LNCaP clone FGC (cell line): ENCODE measurements at regions not wholly inside any gene's neighbourhood (a gene's known extent, or its start where the extent isn't known, plus 50 kb on each side); places are given as distances from the start of the nearest gene placed in this dataset.

ENCODE experiments used
- DNase-seq: peaks from one replicate; pipeline ENCODE4 v3.0.0-alpha.2; 2011; ENCODE audit warnings: low read depth
- H3K4me3 ChIP-seq: 2 replicates; pipeline ENCODE4 v1.5.1; 2011; ENCODE audit warnings: mild to moderate bottlenecking, low read depth, low read length, control low read depth
- TF ChIP-seq, protein P1 (sequence below): IDR thresholded peaks from 2 replicates; pipeline ENCODE4 v1.5.1; 2012; ENCODE audit warnings: mild to moderate bottlenecking; ENCODE audit not compliant: control insufficient read depth, insufficient read depth; ENCODE audit errors: extremely low read depth

DNA sequence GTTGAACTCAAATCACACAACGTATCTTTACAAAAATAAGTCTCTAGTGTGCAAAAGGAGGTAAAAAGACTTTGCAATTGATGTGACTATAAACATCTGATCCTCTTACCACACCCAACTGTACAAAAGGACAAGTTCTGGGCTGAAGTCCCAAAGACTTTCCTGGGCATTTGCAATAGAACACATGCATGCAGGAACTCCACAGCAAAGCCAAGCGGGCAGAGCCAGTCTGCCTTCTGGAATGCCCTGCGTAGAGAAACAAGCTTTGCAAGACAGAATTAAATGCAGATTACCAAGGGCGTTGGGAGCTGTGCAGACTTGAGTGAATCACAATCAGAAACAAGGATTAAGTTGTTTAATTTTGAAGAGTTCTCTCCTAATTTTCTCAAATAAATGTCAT, 208.4 kb upstream of the ZNF521 start:
- TF ChIP-seq, protein P1, sequence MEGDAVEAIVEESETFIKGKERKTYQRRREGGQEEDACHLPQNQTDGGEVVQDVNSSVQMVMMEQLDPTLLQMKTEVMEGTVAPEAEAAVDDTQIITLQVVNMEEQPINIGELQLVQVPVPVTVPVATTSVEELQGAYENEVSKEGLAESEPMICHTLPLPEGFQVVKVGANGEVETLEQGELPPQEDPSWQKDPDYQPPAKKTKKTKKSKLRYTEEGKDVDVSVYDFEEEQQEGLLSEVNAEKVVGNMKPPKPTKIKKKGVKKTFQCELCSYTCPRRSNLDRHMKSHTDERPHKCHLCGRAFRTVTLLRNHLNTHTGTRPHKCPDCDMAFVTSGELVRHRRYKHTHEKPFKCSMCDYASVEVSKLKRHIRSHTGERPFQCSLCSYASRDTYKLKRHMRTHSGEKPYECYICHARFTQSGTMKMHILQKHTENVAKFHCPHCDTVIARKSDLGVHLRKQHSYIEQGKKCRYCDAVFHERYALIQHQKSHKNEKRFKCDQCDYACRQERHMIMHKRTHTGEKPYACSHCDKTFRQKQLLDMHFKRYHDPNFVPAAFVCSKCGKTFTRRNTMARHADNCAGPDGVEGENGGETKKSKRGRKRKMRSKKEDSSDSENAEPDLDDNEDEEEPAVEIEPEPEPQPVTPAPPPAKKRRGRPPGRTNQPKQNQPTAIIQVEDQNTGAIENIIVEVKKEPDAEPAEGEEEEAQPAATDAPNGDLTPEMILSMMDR: no peak
- no peak overlapping the region for H3K4me3 ChIP-seq
- DNase-seq: no peak

DNA sequence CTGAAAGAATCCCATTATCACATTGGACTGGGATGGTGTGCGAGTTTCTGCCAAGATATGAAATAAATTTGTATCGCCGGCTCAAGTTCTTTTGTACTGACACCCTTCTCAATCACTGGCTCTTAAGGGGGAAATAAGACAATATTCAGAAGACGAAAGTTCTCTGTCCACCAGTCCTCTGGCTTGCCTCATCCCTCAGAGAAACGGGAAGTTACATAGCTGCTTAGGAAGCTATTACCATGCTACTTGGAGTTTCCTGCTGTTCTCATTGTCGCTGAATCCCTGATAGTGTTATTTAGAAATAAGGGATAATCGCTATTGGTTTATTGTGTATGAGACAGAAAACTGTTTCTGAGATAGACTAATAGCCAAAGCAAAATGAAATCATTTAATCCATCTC, 205.0 kb upstream of the ZNF521 start:
- H3K4me3 ChIP-seq: no peak overlapping the region
- DNase-seq: no peak
- TF ChIP-seq, protein P1: no peak

DNA sequence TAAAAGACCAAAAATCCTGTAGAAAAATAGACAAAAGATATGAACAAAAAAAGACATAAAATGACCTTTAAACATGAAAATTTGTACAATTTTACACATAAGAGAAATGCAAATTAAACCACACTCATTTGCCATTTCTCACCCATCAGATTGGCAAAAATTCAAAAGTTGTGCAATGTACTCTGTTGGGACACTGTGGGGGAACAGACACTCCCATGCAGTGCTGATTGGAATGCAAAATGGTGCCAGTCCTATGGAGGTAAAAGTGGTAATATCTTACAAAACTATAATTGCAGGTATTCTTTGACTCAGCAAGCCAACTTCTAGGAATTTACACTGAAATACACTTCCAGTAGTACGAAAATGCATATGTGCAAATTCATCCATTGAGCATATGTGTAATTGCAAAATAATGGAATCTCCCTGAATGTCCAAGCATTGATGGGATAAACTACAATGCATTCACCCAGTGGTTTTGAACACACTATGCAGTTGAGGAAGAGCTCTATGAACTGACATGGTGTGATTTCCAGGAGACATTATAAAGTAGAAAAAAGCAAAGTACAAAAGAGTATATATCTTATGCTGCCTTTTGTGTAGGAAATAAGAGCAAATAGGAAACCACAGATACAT, 201.8 kb upstream of the ZNF521 start:
- no peak for DNase-seq
- H3K4me3 ChIP-seq: no peak overlapping the region
- TF ChIP-seq, protein P1: no peak

DNA sequence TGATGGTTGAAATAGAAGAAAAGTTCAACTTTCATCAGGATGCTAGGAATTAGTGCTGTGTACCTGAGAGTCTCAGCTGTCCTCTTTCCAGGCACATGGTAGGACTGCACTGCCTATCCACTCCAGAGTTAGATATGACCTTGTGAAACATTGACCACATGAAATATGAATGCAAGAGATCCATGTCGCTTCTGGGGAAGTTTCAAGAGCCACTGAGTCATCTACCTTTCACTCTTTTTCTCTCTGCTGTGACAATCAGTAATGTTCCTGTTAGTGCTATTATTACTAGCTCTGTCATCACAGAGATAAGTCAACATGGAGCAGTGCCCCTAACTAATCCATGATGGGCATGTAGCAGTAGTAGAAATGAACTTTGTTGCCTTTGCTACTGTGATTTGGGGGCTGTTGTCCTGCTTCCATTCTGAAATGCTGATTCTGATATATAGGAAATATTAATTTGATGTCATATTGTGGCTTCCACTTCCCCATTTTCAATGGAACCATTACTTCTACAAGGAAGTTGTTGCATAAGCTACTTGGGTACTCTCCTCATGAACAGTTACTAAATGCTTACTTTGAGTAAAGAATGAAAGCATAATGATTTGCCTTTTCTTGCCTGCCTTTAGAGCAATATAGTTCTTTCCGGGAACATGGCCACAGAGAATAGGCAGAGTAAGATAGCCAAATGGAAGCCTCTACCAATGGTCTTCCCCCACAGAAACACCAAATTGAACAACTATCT, 192.8 kb upstream of the ZNF521 start:
- DNase-seq: no peak
- TF ChIP-seq, protein P1: no peak
- no peak overlapping the region for H3K4me3 ChIP-seq

DNA sequence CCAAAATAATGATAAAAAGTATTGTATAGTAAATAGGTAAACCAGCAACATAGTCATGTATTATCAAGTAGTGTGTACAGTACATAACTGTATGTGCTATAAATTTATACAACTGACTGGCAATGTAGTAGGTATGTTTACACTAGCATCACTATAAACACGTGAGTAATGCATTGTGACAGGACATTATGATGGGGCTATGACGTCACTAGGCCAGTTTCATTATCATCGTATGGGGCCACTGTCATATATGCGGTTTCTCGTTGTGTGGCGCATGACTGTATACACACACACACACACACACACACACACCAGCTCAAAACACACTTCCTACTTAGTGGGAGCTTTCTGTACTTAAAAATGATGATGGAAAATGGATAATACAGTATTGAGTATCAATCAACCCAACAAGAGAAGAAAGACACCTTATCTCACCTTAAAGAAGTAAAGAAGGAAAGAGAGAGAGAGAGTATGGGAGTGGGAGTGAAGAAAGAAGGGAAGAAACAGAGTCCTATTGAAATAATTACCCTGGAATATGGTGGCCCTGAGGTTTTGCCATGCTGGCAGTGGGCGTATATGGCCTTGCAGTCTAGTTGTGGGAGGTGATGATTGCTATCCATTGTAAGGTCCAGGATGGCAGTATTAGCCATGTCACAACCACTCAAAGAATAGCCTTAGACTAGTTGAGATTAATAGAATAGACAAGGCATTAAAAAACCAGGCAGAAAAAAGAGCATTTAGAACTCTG, 186.4 kb upstream of the ZNF521 start:
- H3K4me3 ChIP-seq: no peak overlapping the region
- DNase-seq: no peak
- TF ChIP-seq, protein P1: no peak

DNA sequence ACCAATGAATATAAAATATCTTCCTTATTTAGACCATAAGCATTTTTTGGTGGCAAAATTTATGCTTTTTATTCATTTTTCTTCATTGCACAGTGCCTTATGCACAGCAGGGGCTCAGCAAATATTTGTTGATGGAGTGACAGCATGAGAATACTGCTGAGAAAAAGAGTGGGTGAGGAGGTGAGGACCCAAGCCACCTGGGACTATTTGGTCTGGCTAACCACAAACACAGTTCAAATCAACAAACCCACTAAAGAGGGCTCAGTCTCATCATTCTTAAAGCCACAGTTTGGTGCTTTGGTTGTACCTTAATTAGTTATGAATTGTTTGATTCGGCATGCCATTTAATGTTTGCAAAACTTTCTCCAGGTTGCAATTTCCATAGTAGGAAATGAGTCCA, 183.5 kb upstream of the ZNF521 start:
- no peak overlapping the region for H3K4me3 ChIP-seq
- TF ChIP-seq, protein P1: no peak
- no peak for DNase-seq

DNA sequence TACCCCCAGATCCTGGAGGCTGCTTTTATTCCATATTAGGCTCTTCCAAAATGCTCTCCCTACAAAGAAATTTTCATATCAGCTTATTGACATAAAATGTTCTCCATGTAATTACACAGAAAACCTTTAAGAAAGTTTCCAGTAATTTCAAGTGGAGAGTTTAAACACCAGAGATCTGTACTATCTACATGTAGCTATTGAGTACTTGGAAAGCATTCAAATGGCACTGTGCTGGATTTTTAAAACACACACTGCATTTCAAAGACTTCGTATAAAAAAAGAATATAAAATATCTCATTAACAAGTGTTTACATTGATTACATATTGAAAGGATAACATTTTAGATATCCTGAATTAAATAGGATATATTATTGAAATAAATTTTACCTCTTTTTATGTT, 182.4 kb upstream of the ZNF521 start:
- no peak for DNase-seq
- H3K4me3 ChIP-seq: no peak overlapping the region
- TF ChIP-seq, protein P1: no peak
